ENCODE measurements at regions not wholly inside any gene's neighbourhood (a gene's known extent, or its start where the extent isn't known, plus 50 kb on each side); places are given as distances from the start of the nearest gene placed in this dataset.

DNA sequence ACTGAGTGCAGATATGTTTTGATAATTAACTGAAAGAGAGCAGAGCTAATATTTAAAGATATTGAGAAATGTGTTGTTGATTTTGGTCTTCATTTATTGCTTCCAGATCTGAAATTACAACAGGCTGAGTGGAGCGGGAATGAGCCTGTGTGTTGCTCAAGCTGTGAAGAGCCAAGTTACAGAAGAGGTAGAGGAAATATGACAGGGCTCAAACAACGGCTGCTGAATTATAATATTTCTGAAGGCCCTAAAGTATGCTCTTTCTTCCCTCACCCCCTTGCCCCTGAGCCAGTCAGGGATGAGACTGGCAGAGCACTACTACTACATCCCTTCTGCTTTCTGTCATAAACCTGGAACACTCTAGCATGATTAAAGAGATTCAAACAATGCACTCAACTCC is 115.6 kb downstream of the FANCF start:
- H3K4me2 ChIP-seq (ENCODE audit: insufficient read depth, low read length) = no peak overlapping the region
- intact Hi-C loops (cut with micrococcal nuclease) = no loop called here
- H3K4me3 ChIP-seq = no peak overlapping the region
- no peak overlapping the region for H2AFZ ChIP-seq (ENCODE audit: low read depth, low read length)
- no peaks in the 10 kb centered on the region for H3K9me3 ChIP-seq (replicated peaks; ENCODE audit: control insufficient read depth, insufficient read depth, low read depth, low read length)
- H3K27ac ChIP-seq (ENCODE audit: extremely low read depth, low read depth, low read length) = no peak overlapping the region
- DNase-seq (ENCODE audit: extremely low read depth in 1 of 4, low spot score in 3 of 4) (no peak), FAIRE-seq (no peak), ATAC-seq (no peak)
- in situ Hi-C loops (cut with MboI) = no loop called here
- H3K9ac ChIP-seq (ENCODE audit: insufficient read depth in 1 of 2, low read depth in 2 of 2, low read length in 2 of 2) = no peak overlapping the region
- TF ChIP-seq FOSL1 (tag; conservative IDR thresholded peaks at IDR 0.05) (no peak), ZNF57 (CRISPR knock-in tag; IDR thresholded peaks at IDR 0.05) (no peak), ZNF134 (CRISPR knock-in tag; conservative IDR thresholded peaks at IDR 0.05) (no peak), PTTG1 (tag; IDR thresholded peaks at IDR 0.05; ENCODE audit: low read depth) (no peak), SMAD2 (IDR thresholded peaks at IDR 0.05; ENCODE audit: low read depth, low read length) (no peak), TAF15 (IDR thresholded peaks at IDR 0.05; ENCODE audit: low read depth, low read length) (no peak)
- TF ChIP-seq, protein P1, sequence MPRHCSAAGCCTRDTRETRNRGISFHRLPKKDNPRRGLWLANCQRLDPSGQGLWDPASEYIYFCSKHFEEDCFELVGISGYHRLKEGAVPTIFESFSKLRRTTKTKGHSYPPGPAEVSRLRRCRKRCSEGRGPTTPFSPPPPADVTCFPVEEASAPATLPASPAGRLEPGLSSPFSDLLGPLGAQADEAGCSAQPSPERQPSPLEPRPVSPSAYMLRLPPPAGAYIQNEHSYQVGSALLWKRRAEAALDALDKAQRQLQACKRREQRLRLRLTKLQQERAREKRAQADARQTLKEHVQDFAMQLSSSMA (CRISPR knock-in tag; IDR thresholded peaks at IDR 0.05) = no peak
- H3K4me1 ChIP-seq (replicated peaks in 1 of 2; ENCODE audit: control insufficient read depth in 2 of 2, insufficient read depth in 2 of 2, low read length in 2 of 2) = no peaks in the 10 kb centered on the region
- H3K36me3 ChIP-seq (ENCODE audit: control insufficient read depth, insufficient read depth, low read length) = no peaks in the 10 kb centered on the region
- no TSS peak for BruUV-seq (replicated peaks)
- POLR2A ChIA-PET = no interaction called here
- no peaks in the 10 kb centered on the region for H3K27me3 ChIP-seq (ENCODE audit: control insufficient read depth in 2 of 2, insufficient read depth in 2 of 2, low read length in 2 of 2)
- no peaks in the 10 kb centered on the region for H3K79me2 ChIP-seq (ENCODE audit: control insufficient read depth, insufficient read depth, low read length)
- no peaks in the 10 kb centered on the region for H4K20me1 ChIP-seq (replicated peaks; ENCODE audit: control insufficient read depth, insufficient read depth, low read length)
- CTCF ChIA-PET (ENCODE audit: low intra/inter-chr PET ratio) = no interaction called here
- 0% methylated on average over 2 of the region's 2 CpGs for WGBS (ENCODE audit: insufficient coverage, low coverage, missing lambda C conversion rate)
- H3K9me1 ChIP-seq (ENCODE audit: control insufficient read depth, insufficient read depth, low read length) = no peaks in the 10 kb centered on the region

DNA sequence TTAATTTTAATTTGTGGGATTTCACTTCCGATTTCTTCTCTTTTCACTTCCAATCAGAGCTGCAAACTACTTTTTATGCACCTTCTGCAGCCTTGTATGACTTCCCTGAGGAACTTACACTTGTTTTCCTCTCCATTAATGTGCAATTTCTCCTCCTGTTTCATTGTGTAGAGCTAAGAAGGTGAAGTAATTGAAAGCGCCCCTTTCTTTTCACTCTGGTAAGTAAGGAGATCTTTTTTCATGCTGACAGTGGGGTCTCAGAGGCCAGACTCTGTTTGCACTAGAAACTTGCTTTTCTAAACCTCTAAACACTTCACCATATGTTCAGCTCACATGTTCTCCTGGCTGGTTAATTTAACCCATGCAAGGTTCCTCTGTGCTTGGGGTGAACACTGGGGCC is 117.0 kb downstream of the FANCF start:
- H3K79me2 ChIP-seq (ENCODE audit: control insufficient read depth, insufficient read depth, low read length) = no peaks in the 10 kb centered on the region
- CTCF ChIA-PET (ENCODE audit: low intra/inter-chr PET ratio) = no interaction called here

More for the DNA sequence above, 117.0 kb downstream of the FANCF start:
- 0% methylated on average over 2 of the region's 2 CpGs for WGBS (ENCODE audit: insufficient coverage, low coverage, missing lambda C conversion rate)
- in situ Hi-C loops (cut with MboI) (no loop called here), intact Hi-C loops (cut with micrococcal nuclease) (no loop called here)
- no peak overlapping the region for H3K4me3 ChIP-seq
- H3K9ac ChIP-seq (ENCODE audit: insufficient read depth in 1 of 2, low read depth in 2 of 2, low read length in 2 of 2) = no peak overlapping the region
- no peaks in the 10 kb centered on the region for H3K36me3 ChIP-seq (ENCODE audit: control insufficient read depth, insufficient read depth, low read length)
- no TSS peak for BruUV-seq (replicated peaks)
- no peak for TF ChIP-seq MAFK (IDR thresholded peaks at IDR 0.05; ENCODE audit: low read length)
- no peak for TF ChIP-seq GATAD2A (IDR thresholded peaks at IDR 0.05)
- TF ChIP-seq NCOA1 (IDR thresholded peaks at IDR 0.05; ENCODE audit: low read depth) = no peak
- no peak for TF ChIP-seq MXI1 (IDR thresholded peaks at IDR 0.05; ENCODE audit: low read depth, low read length)
- no peak for TF ChIP-seq PHF20 (IDR thresholded peaks at IDR 0.05; ENCODE audit: partially characterized antibody)
- TF ChIP-seq HNRNPK (IDR thresholded peaks at IDR 0.05; ENCODE audit: low read depth, low read length, poor library complexity, severe bottlenecking) = no peak
- TF ChIP-seq ZNF766 (CRISPR knock-in tag; conservative IDR thresholded peaks at IDR 0.05) = no peak
- no peak for TF ChIP-seq SREBF2 (CRISPR knock-in tag; IDR thresholded peaks at IDR 0.05)
- no peak for TF ChIP-seq FOS (IDR thresholded peaks at IDR 0.05; ENCODE audit: extremely low read depth, insufficient read length)
- no peak for TF ChIP-seq PURB (CRISPR knock-in tag; IDR thresholded peaks at IDR 0.05; ENCODE audit: low read depth)
- TF ChIP-seq ZBTB1 (CRISPR knock-in tag; IDR thresholded peaks at IDR 0.05; ENCODE audit: borderline replicate concordance, low read depth) = no peak
- no peak for TF ChIP-seq POLR2B (IDR thresholded peaks at IDR 0.05; ENCODE audit: low read depth, partially characterized antibody)
- no peak for TF ChIP-seq CBX5 (IDR thresholded peaks at IDR 0.05; ENCODE audit: borderline replicate concordance, low read depth)
- TF ChIP-seq ZEB2 (IDR thresholded peaks at IDR 0.05) = no peak
- no peaks in the 10 kb centered on the region for H3K4me1 ChIP-seq (replicated peaks in 1 of 2; ENCODE audit: control insufficient read depth in 2 of 2, insufficient read depth in 2 of 2, low read length in 2 of 2)
- FAIRE-seq (no peak), ATAC-seq (no peak), DNase-seq (ENCODE audit: extremely low read depth in 1 of 4, low spot score in 3 of 4) (no peak)
- H3K9me3 ChIP-seq (replicated peaks; ENCODE audit: control insufficient read depth, insufficient read depth, low read depth, low read length) = no peaks in the 10 kb centered on the region
- H3K27me3 ChIP-seq (ENCODE audit: control insufficient read depth in 2 of 2, insufficient read depth in 2 of 2, low read length in 2 of 2) = no peaks in the 10 kb centered on the region
- H2AFZ ChIP-seq (ENCODE audit: low read depth, low read length) = no peak overlapping the region
- H3K9me1 ChIP-seq (ENCODE audit: control insufficient read depth, insufficient read depth, low read length) = no peaks in the 10 kb centered on the region
- H3K27ac ChIP-seq (ENCODE audit: extremely low read depth, low read depth, low read length) = no peak overlapping the region
- no peak overlapping the region for H3K4me2 ChIP-seq (ENCODE audit: insufficient read depth, low read length)
- no peaks in the 10 kb centered on the region for H4K20me1 ChIP-seq (replicated peaks; ENCODE audit: control insufficient read depth, insufficient read depth, low read length)
- POLR2A ChIA-PET = no interaction called here
